ENCODE measurements at regions not wholly inside any gene's neighbourhood (a gene's known extent, or its start where the extent isn't known, plus 50 kb on each side); places are given as distances from the start of the nearest gene placed in this dataset.

GRCh38 chr7:157482517-157483087, 145.8 kb downstream of the DNAJB6 start:
- DNase-seq = no peak

GRCh38 chr7:157483515-157483914, 146.7 kb downstream of the DNAJB6 start:
- no peak for DNase-seq

- no peak for DNase-seq
These were observed 147.2 kb downstream of the DNAJB6 start for GRCh38 chr7:157483971-157484410.

GRCh38 chr7:157484411-157485081, 147.7 kb downstream of the DNAJB6 start:
- DNase-seq = no peak

GRCh38 chr7:157485361-157485831, 148.6 kb downstream of the DNAJB6 start:
- DNase-seq = no peak

GRCh38 chr7:157486007-157486755, 149.4 kb downstream of the DNAJB6 start:
- no peak for DNase-seq

- no peak for DNase-seq
These were observed 150.4 kb downstream of the DNAJB6 start for GRCh38 chr7:157487046-157487770.

GRCh38 chr7:157488281-157488680, 151.5 kb downstream of the DNAJB6 start:
- DNase-seq = no peak

GRCh38 chr7:157488966-157489365, 152.2 kb downstream of the DNAJB6 start:
- no peak for DNase-seq
